ENCODE measurements at regions not wholly inside any gene's neighbourhood (a gene's known extent, or its start where the extent isn't known, plus 50 kb on each side); places are given as distances from the start of the nearest gene placed in this dataset.

DNA sequence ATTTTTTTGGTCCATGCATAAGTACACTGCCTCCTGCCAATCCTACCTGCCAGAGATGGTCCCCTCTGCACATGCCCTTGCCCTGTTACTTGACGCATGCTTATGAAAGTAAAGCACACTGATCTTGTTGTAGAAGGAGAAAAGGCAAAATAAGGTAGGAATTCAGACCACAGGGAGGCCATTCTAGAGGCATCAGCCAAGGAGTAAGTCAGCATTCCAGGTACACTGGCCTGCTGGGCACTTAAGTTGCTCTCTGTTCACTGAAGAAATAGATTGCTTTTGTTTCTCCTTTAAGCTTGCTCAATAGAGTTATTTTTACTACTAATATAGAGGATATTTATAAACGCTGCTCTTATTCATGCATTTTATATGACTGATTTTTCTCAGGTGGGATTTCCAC is 604.4 kb downstream of the TDRD15 start:
- TF ChIP-seq POLR2AphosphoS5 (IDR thresholded peaks at IDR 0.05) (no peak), CTCF (IDR thresholded peaks at IDR 0.05) (no peak), POLR2A (IDR thresholded peaks at IDR 0.05) (no peak), EP300 (IDR thresholded peaks at IDR 0.05) (no peak)
- Histone ChIP-seq H3K4me1 (no peaks in the 10 kb centered on the region), H3K27me3 (no peaks in the 10 kb centered on the region), H3K36me3 (no peaks in the 10 kb centered on the region), H3K27ac (no peak overlapping the region), H3K9me3 (no peaks in the 10 kb centered on the region), H3K4me3 (no peak overlapping the region)
- intact Hi-C loops (cut with DNase I; ENCODE audit: low total_unique reads), result no loop called here
- DNase-seq, result no peak
- 89 to 97% (median 93%) methylated on average over 2 of the region's 2 CpGs for WGBS, 5 donors

DNA sequence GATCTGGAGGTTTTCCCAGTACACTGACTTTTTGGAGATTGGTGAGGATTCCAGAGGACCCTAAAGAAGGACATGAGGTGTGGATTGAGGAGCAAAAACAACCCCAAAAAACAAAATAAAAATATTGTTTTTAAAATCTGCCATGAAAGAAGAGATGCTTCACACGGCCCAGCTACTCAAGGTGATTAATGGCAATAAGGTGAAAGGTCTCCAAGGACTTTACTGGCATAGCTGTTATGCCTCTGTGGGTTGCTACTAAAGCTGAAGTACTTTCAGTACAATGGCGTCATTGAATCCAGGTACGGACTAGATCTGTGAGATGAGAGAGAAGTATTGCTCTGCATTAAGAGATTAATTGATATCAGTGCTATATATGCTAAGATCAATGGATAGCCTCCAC is 606.4 kb downstream of the TDRD15 start:
- Histone ChIP-seq H3K27me3 (no peaks in the 10 kb centered on the region), H3K9me3 (no peaks in the 10 kb centered on the region), H3K4me1 (no peaks in the 10 kb centered on the region), H3K36me3 (no peaks in the 10 kb centered on the region), H3K4me3 (no peak overlapping the region), H3K27ac (no peak overlapping the region)
- no peak for DNase-seq
- intact Hi-C loops (cut with DNase I; ENCODE audit: low total_unique reads), result no loop called here
- TF ChIP-seq POLR2A (IDR thresholded peaks at IDR 0.05), result no peak
- 66 to 76% (median 72%) methylated on average over 3 of the region's 3 CpGs for WGBS, 5 donors

DNA sequence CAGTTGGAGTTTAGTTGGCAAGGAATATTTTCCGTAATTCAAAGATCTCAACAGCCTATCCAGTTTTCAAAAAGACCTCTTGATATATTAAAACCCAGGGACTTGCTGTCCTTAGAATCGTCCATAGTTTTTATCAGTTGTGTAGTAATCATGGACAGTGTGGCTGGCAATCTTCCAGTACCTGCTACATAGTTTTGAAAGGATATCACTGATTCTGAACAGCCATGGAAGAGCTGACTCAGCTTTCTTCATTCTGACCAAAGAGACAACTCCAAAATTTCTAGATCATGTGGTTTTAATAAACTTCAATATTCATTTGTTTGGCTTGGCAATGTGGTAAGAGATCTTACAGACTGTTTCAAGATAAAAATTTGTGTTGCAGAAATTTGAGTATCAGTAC is 616.7 kb downstream of the TDRD15 start:
- Histone ChIP-seq H3K4me1 (no peaks in the 10 kb centered on the region), H3K4me3 (no peak overlapping the region), H3K27me3 (no peaks in the 10 kb centered on the region), H3K9me3 (no peaks in the 10 kb centered on the region), H3K27ac (no peak overlapping the region), H3K36me3 (no peaks in the 10 kb centered on the region)
- intact Hi-C loops (cut with DNase I; ENCODE audit: low total_unique reads), result no loop called here
- TF ChIP-seq EP300 (IDR thresholded peaks at IDR 0.05), result no peak
- TF ChIP-seq POLR2AphosphoS5 (IDR thresholded peaks at IDR 0.05), result no peak
- TF ChIP-seq POLR2A (IDR thresholded peaks at IDR 0.05), result no peak
- TF ChIP-seq CTCF (IDR thresholded peaks at IDR 0.05), result no peak
- DNase-seq, result peak in 1 of 2 donors; percentile 2
- WGBS, 5 donors, result 66 to 79% (median 71%) methylated on average over 2 of the region's 2 CpGs

DNA sequence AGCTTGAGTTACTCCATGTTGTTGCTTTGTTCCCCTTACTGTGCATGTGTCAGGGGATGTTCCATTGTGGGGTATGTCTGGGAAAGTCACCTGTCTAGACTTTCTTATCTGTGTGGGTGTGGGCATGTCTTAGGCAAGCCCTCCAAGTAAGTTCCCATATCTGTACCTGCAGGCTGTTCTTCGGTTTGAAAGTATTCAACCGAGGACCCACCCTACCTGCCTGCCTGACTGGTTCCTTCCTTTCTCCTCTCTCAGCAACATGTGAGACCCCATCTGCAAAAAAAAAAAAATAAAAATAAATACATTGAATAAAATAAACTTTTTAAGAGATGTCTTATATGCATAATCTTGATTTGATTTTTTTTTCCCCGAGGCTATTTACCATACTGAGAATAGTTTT is 622.7 kb downstream of the TDRD15 start:
- intact Hi-C loops (cut with DNase I; ENCODE audit: low total_unique reads), result no loop called here
- WGBS, 5 donors, result 81 to 95% (median 91%) methylated on average over 3 of the region's 3 CpGs
- no peak for DNase-seq
- no peaks in the 10 kb centered on the region for H3K27me3 ChIP-seq
- no peaks in the 10 kb centered on the region for H3K36me3 ChIP-seq
- H3K4me3 ChIP-seq, result no peak overlapping the region
- no peaks in the 10 kb centered on the region for H3K4me1 ChIP-seq
- H3K9me3 ChIP-seq, result peaks cover 0 to 7% (median 3%) of the 10 kb centered on the region in 4 donors
- no peak overlapping the region for H3K27ac ChIP-seq
- no peak for TF ChIP-seq POLR2A (IDR thresholded peaks at IDR 0.05)
- TF ChIP-seq POLR2AphosphoS5 (IDR thresholded peaks at IDR 0.05), result no peak
- no peak for TF ChIP-seq EP300 (IDR thresholded peaks at IDR 0.05)
- TF ChIP-seq CTCF (IDR thresholded peaks at IDR 0.05), result no peak

- no peak overlapping the region for H3K4me3 ChIP-seq
- no peaks in the 10 kb centered on the region for H3K27me3 ChIP-seq
- 58 to 75% (median 71%) methylated on average over 4 of the region's 4 CpGs for WGBS, 5 donors
- no peaks in the 10 kb centered on the region for H3K36me3 ChIP-seq
- no peak for DNase-seq
- no peak for TF ChIP-seq POLR2A (IDR thresholded peaks at IDR 0.05)
- TF ChIP-seq POLR2AphosphoS5 (IDR thresholded peaks at IDR 0.05), result no peak
- TF ChIP-seq CTCF (IDR thresholded peaks at IDR 0.05), result no peak
- no peak for TF ChIP-seq EP300 (IDR thresholded peaks at IDR 0.05)
- H3K27ac ChIP-seq, result no peak overlapping the region
- intact Hi-C loops (cut with DNase I; ENCODE audit: low total_unique reads), result no loop called here
- H3K9me3 ChIP-seq, result peaks cover 0 to 7% (median 3%) of the 10 kb centered on the region in 4 donors
- no peaks in the 10 kb centered on the region for H3K4me1 ChIP-seq
These were observed 624.7 kb downstream of the TDRD15 start for GRCh38 chr2:21748501-21748900.
